ENCODE measurements at regions not wholly inside any gene's neighbourhood (a gene's known extent, or its start where the extent isn't known, plus 50 kb on each side); places are given as distances from the start of the nearest gene placed in this dataset.
"Not testable (repeated sequence)": the region's sequence is repeated elsewhere in the genome, so short reads cannot be mapped to it uniquely, and the experiment has no call there.

DNA sequence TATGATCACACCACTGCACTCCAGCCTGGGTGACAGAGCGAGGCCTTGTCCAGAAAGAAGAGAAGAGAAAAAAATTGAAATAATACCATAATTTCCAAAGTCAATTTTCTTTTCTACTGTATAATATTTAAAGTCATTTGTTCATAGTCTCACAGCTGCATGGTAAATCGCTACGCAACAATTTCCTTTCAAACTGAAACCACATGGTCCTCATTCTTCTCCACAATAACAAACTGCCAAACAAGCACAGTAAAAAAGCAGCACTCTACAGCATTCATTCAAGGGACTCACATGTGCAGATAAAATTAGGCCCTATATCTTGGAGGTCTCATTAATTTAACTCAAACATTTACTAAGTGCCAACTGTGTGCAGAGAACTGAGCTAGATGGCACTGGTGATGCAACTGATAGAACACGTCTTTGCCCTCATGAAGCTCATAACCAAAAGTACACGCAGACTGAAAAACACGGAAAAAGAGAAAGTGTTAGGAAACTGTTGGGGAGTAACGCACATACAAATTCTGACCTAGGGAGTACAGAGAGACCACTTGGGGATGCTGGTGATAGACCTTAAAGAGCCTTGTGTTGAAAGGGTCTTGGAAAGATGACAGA lies 68.4 kb upstream of the SRRM3 start:
- H3K4me1 Mint-ChIP-seq (ENCODE audit: low read depth), result peaks cover 19% of the 10 kb centered on the region
- H3K27me3 Mint-ChIP-seq (ENCODE audit: low read depth), result no peaks in the 10 kb centered on the region
- H3K36me3 Mint-ChIP-seq (ENCODE audit: low read depth), result no peaks in the 10 kb centered on the region
- intact Hi-C loops (cut with micrococcal nuclease), result loop anchor here (2.0 to 5.0 kb wide), 2 partner anchors 129 to 266 kb away; no protein-coding TSS in a partner anchor
- peak overlapping the region; percentile 17 for H3K4me3 Mint-ChIP-seq
- H3K9me3 Mint-ChIP-seq, result no peaks in the 10 kb centered on the region
- DNase-seq, result no peak
- peak overlapping the region; percentile 4 for H3K27ac Mint-ChIP-seq
- CTCF ChIA-PET, result interaction anchor here (0.8 to 1.4 kb wide), 2 partner anchors 11 to 45 kb away, joined by 3 to 4 read pairs; no protein-coding TSS in a partner anchor

DNA sequence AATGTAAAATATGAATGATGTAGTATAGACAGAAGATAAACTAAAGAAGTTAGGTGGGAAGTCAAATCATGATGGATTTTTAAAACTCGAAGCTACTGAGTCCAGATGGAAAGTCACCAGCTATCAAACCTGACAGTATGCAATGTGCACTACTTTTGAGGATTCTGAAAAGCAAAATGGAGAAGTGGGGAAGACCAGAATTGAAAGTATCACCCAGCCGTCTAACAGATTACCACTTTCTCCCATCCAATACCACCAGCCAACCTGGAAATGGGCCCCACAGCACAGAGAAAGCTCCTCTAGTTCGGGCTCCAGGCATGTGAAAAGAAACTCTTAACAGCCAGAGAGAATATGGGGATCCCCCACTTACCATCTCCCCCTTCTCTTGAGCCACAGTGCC lies 67.9 kb upstream of the SRRM3 start:
- DNase-seq, result no peak
- H3K27ac Mint-ChIP-seq, result peak overlapping the region; percentile 4
- peaks cover 19% of the 10 kb centered on the region for H3K4me1 Mint-ChIP-seq (ENCODE audit: low read depth)
- no peaks in the 10 kb centered on the region for H3K36me3 Mint-ChIP-seq (ENCODE audit: low read depth)
- CTCF ChIA-PET, result interaction anchor here (1.4 kb wide), 1 partner anchor 45 kb away, joined by 3 read pairs; no protein-coding TSS in a partner anchor
- intact Hi-C loops (cut with micrococcal nuclease), result loop anchor here (2.0 to 5.0 kb wide), 2 partner anchors 128 to 267 kb away; no protein-coding TSS in a partner anchor
- no peaks in the 10 kb centered on the region for H3K9me3 Mint-ChIP-seq
- no peaks in the 10 kb centered on the region for H3K27me3 Mint-ChIP-seq (ENCODE audit: low read depth)
- H3K4me3 Mint-ChIP-seq, result peak overlapping the region; percentile 17

DNA sequence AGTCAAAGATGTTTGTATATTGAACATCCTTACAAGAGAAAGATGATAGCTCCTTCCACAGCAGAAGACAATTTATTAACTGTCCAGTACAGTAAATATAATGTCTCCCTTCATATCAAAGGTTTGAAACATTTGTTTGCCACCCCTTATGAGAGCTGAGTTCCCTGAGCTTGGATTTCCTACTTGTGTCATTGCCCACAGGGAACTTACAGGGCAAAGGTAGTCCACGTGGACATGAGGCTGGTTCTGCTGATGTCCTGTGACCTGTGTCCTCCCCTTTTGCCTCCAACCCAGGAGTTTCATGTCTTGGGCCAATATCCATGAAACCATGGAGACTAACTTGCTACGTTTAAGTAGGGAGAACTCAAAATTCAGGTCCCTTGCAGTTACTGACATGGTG lies 66.4 kb upstream of the SRRM3 start:
- peaks cover 19% of the 10 kb centered on the region for H3K4me1 Mint-ChIP-seq (ENCODE audit: low read depth)
- H3K36me3 Mint-ChIP-seq (ENCODE audit: low read depth); H3K27me3 Mint-ChIP-seq (ENCODE audit: low read depth); H3K9me3 Mint-ChIP-seq; H3K27ac Mint-ChIP-seq; H3K4me3 Mint-ChIP-seq; DNase-seq; intact Hi-C loops (cut with micrococcal nuclease): not testable (repeated sequence)
- CTCF ChIA-PET, result interaction anchor here (0.6 kb wide), 1 partner anchor 108 kb away, joined by 3 read pairs; no protein-coding TSS in a partner anchor

DNA sequence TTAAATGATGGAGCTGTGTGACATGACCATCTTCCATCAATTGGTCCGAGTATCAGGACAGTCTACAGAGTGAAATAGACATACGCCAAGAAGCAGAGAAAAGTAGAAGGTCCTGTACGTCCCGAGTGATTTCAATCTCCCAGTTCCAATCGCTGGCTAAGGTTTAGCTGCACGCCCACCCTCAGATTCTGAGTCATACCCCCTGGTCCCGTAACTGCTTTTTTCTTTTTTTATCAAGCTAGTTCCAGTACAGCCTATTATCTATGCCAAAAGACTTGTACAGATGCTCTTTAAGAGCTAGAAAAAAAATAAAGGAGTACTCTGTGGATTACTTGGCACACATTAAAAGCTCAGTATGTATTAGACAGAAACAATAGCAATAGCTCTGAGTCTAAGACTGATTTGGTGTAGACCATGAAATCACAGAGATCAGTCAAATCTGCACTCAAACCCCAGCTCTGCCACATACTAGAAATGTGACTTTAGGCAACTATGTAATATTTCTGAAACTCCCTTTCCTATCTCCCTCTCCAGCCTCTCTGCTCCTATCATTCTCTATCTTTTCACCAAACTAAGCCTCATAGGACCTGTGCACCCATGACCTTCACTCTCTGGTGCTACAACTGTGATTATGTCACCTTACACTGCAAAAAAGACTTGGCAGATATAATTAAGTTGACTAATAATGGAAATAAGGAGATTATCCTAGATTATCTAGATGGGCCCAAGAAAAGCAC lies 63.0 kb upstream of the SRRM3 start:
- H3K4me3 Mint-ChIP-seq; CTCF ChIA-PET; H3K27me3 Mint-ChIP-seq (ENCODE audit: low read depth); H3K9me3 Mint-ChIP-seq; H3K36me3 Mint-ChIP-seq (ENCODE audit: low read depth); H3K27ac Mint-ChIP-seq; DNase-seq; H3K4me1 Mint-ChIP-seq (ENCODE audit: low read depth); intact Hi-C loops (cut with micrococcal nuclease): not testable (repeated sequence)

DNA sequence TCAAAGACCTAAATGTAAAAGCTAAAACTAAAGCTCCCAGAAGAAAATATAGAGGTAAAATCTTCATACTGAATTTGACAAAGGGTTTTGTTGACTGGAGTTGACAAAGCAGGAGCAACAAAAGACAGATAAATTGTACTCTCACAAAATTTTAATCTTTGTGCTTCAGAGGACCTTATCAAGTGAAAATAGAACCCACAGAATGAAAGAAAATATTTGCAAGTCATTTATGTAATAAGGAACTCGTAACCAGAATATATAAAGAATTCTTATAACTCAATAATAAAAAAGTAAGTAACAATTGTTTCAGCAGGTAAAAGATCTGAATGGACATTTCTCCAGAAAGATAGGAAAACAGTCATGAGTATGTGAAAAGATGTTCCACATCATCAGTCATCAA lies 62.0 kb upstream of the SRRM3 start:
- DNase-seq, result no peak
- H3K4me1 Mint-ChIP-seq (ENCODE audit: low read depth), result peaks cover 2% of the 10 kb centered on the region
- H3K27me3 Mint-ChIP-seq (ENCODE audit: low read depth), result no peaks in the 10 kb centered on the region
- H3K36me3 Mint-ChIP-seq (ENCODE audit: low read depth), result no peaks in the 10 kb centered on the region
- CTCF ChIA-PET, result no interaction called here
- no peak overlapping the region for H3K4me3 Mint-ChIP-seq
- no peaks in the 10 kb centered on the region for H3K9me3 Mint-ChIP-seq
- intact Hi-C loops (cut with micrococcal nuclease), result no loop called here
- no peak overlapping the region for H3K27ac Mint-ChIP-seq

DNA sequence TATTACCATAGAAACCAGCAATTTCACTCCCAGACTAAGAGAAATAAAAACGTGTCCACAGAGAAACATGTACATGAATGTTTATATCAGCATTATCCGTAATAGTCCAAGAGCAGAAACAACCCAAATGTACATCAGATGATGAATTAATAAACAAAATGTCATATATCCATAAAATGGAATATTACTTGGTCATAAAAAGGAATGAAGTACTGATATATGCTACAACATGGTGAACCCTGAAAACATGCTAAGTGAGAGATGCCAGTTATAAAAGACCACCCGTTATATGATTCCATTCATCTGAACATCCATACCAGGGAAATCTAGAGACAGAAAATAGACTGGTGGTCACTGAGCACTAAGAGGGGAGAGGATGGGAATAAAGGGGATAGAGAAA lies 61.4 kb upstream of the SRRM3 start:
- H3K9me3 Mint-ChIP-seq; H3K36me3 Mint-ChIP-seq (ENCODE audit: low read depth); H3K27me3 Mint-ChIP-seq (ENCODE audit: low read depth); CTCF ChIA-PET; H3K27ac Mint-ChIP-seq; H3K4me3 Mint-ChIP-seq; DNase-seq; intact Hi-C loops (cut with micrococcal nuclease); H3K4me1 Mint-ChIP-seq (ENCODE audit: low read depth): not testable (repeated sequence)

DNA sequence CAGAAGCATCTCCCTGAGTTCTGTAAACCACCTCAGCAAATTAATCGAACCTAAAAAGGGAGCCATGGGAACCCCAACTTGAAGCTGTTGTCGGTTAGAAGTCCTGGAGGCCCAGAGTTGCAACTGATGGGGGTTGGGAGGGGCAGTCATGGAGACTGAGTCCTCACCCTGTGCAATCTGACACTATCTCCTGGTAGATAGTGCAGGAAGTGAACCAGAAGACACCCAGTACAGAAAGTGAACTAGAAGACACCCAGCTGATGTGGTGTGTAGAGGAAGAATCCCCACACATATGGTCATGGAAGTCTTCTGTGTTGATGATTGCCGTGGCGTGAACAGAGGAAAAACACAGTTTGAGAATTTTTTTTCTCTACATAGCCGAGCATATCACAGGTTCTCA lies 58.8 kb upstream of the SRRM3 start:
- H3K36me3 Mint-ChIP-seq (ENCODE audit: low read depth), result no peaks in the 10 kb centered on the region
- no peaks in the 10 kb centered on the region for H3K9me3 Mint-ChIP-seq
- CTCF ChIA-PET, result no interaction called here
- no peak overlapping the region for H3K27ac Mint-ChIP-seq
- H3K4me1 Mint-ChIP-seq (ENCODE audit: low read depth), result peaks cover 3% of the 10 kb centered on the region
- no peak for DNase-seq
- intact Hi-C loops (cut with micrococcal nuclease), result no loop called here
- no peak overlapping the region for H3K4me3 Mint-ChIP-seq
- no peaks in the 10 kb centered on the region for H3K27me3 Mint-ChIP-seq (ENCODE audit: low read depth)

DNA sequence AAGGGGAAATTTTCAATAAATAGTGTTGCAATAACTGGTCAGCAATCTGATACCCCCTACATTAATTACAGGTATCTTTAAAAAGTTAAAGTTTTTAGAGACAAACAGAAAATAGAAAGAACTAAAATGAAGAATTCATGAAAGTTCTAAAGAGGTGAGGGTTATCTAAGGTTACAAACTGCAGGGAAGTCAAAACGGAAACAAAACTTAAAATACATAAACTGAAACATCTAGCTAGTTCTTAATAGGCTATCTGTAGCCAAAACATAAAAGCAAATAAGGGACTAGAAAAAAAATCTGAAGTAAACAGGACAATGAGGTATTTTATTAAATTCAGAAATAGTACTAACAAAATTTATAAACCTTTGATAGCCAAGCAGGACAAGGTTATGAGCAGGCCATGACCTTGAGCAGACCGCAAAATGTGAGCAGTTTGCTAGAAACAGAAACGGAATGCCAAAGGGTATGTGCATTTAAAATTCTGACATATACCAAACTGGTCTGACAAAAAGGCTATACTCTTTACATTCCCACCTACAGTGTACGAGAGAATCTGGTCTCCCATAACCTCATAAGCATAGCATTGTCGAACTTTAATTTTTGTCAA lies 56.9 kb upstream of the SRRM3 start:
- H3K27ac Mint-ChIP-seq; CTCF ChIA-PET; H3K4me3 Mint-ChIP-seq; intact Hi-C loops (cut with micrococcal nuclease); H3K27me3 Mint-ChIP-seq (ENCODE audit: low read depth); DNase-seq; H3K9me3 Mint-ChIP-seq; H3K36me3 Mint-ChIP-seq (ENCODE audit: low read depth); H3K4me1 Mint-ChIP-seq (ENCODE audit: low read depth): not testable (repeated sequence)

DNA sequence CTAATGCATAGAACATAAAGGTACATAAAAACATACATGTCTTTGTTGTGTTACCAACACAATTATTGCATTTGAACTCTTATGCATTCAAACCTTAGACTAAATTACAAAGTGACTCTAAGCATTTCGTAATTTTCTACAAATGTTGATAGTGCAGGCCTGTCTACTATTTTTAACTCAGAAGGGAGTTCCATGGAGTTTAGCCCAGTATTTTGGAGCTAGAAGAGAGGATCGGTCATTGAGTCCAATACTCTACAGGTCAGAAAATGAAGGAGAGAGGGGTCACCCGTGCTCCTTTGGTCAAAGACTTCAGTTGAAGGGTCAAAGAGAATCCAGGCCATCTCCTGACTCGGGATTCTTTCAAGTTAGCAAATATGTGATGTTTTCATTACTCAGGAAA lies 55.3 kb upstream of the SRRM3 start:
- Mint-ChIP-seq H3K36me3 (ENCODE audit: low read depth) (no peaks in the 10 kb centered on the region), H3K4me1 (ENCODE audit: low read depth) (peaks cover 10% of the 10 kb centered on the region), H3K9me3 (no peaks in the 10 kb centered on the region), H3K27ac (no peak overlapping the region), H3K4me3 (no peak overlapping the region), H3K27me3 (ENCODE audit: low read depth) (no peaks in the 10 kb centered on the region)
- intact Hi-C loops (cut with micrococcal nuclease), result no loop called here
- DNase-seq, result no peak
- CTCF ChIA-PET, result no interaction called here

DNA sequence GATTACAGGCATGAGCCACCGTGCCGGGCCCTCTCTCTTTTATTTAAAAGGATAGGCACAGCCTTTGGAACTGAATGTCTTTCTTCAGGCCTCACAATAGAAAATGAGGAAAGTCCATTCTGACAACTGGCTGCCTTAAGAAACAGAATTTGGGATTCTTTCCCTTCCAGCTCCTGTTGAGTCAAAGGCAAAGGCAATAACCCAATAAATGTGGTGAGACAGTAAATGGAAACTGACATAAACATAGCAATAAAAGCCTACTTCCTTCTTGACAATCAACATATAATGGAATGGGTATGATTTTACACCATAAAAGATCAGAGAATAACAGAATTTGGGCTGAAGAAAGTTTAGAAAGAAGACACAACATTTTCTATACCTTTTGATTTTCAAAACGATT lies 52.7 kb upstream of the SRRM3 start:
- intact Hi-C loops (cut with micrococcal nuclease); H3K27me3 Mint-ChIP-seq (ENCODE audit: low read depth); H3K36me3 Mint-ChIP-seq (ENCODE audit: low read depth); H3K4me3 Mint-ChIP-seq; DNase-seq; H3K9me3 Mint-ChIP-seq; H3K27ac Mint-ChIP-seq: not testable (repeated sequence)
- CTCF ChIA-PET, result interaction anchor here (0.6 kb wide), 2 partner anchors 26 to 52 kb away, joined by 5 to 6 read pairs; no protein-coding TSS in a partner anchor
- H3K4me1 Mint-ChIP-seq (ENCODE audit: low read depth), result peaks cover 28% of the 10 kb centered on the region

DNA sequence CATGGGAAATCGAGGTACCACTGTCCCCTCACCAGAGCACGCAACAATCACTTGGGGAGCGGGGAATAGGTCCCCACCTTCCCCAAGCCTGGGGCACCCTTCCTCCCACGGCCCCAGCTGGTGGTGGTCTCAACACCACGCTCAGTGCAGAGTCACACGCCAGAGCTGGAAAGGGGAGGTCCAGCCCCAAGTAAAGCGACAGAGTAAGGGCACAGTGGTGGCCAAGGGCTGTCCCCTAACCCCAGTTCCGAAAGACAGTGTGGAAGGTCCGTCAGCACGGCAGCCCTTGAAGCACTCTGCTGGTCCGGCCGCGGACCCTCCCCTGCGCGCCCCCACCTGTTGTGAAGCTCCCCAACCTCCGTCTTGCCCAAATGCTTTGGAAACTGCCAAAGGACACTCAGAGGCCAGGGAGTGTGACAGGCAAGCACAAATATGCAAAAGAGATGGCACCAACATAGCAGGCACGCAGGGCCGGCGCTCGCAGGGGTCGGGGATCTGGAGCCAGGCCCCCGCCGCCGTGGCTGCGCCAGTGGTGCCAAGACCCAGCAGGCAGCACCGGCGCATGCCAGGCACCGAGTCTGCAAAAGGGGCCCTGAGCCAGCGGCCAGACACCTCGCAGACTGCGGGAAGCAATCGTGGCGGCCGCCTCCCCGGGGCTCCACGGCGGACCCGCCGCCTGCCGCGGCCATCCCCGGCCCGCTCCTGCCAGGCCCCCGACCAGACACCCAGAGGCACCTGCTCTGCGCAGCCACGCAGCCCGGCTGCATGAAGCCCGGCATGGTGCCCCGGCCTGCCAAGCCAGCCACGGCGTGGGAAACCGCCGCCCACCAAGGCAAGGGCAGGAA lies 51.6 kb upstream of the SRRM3 start:
- peaks cover 30% of the 10 kb centered on the region for H3K4me1 Mint-ChIP-seq (ENCODE audit: low read depth)
- H3K27me3 Mint-ChIP-seq (ENCODE audit: low read depth), result no peaks in the 10 kb centered on the region
- no peak overlapping the region for H3K27ac Mint-ChIP-seq
- intact Hi-C loops (cut with micrococcal nuclease), result no loop called here
- DNase-seq, result no peak
- no peaks in the 10 kb centered on the region for H3K9me3 Mint-ChIP-seq
- H3K36me3 Mint-ChIP-seq (ENCODE audit: low read depth), result no peaks in the 10 kb centered on the region
- H3K4me3 Mint-ChIP-seq, result peak overlapping the region; percentile 6
- CTCF ChIA-PET, result interaction anchor here (0.6 kb wide), 2 partner anchors 51 to 171 kb away, joined by 6 to 7 read pairs; no protein-coding TSS in a partner anchor

Measured in activated naive CD4-positive, alpha-beta T cell treated with anti-CD3 and anti-CD28 coated beads for 36 hours (primary cell).